ENCODE measurements at regions not wholly inside any gene's neighbourhood (a gene's known extent, or its start where the extent isn't known, plus 50 kb on each side); places are given as distances from the start of the nearest gene placed in this dataset.

DNA sequence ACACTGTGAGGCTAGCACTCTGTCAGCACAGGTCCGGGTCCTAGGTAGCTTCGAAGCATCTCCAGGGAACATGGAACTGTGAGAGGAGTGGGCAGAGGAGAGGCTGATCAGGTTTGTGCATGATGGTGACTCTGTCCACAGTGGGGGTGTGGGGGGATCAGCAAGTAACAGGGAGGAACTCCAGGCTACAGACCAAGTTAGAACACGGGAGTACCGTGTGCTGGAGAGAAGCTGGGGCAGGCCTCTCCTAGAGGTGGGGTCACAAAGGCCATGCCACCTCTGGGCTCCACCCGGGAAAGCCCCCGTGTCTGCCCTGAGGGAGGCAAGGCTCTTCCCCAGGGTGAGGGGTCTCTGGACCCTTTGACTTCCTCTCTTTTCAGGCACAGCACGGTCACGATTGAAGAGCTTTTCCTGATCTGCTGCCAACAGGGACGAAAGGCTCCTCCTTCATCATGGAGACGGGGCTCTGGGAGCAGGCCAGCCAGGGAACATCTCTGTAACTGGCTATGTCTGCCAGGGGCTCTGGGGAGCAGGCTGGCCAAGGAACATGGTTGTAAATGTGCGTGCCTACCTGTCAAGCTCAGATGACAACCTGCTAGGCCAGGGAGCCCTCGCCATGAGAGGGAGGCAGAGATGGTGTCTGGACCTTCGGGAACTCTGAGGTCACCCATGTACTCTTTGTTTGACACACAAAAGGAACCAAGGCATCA is 1476.1 kb downstream of the BRD1 start:
- no peak for DNase-seq

DNA sequence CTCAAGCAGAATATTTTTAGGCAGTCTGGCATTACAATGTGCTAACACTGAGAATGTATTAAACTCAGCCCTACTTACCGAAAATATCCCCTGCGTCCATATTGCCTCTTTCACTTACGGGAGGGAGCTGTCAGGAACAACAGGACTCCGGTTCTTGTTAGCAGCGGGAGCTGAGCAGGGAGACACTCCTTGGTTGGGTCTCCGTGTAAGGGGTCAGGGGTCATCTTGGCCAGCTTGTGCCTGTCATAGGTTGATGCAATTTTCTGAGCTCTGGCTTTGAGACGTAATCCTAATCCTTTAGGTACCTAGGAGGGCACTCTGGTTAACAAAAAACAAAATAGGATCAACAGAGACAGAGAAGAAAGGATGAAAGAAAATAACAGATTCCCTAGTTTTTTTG is 1477.2 kb downstream of the BRD1 start:
- no peak for DNase-seq

DNA sequence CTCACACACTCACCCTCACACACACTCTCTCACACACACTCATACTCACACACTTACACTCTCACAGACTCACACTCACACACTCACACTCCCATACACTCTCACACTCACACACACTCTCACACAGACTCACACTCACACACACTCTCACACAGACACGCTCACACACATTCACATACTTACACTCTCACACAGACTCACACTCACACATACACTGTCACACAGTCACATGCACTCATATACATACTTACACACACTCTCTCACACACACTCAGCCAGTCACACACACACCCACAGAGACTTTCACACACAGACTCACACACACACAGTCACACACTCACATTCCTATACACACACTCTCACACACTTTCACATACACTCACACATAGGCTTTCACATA is 1478.8 kb downstream of the BRD1 start:
- no peak for DNase-seq

DNA sequence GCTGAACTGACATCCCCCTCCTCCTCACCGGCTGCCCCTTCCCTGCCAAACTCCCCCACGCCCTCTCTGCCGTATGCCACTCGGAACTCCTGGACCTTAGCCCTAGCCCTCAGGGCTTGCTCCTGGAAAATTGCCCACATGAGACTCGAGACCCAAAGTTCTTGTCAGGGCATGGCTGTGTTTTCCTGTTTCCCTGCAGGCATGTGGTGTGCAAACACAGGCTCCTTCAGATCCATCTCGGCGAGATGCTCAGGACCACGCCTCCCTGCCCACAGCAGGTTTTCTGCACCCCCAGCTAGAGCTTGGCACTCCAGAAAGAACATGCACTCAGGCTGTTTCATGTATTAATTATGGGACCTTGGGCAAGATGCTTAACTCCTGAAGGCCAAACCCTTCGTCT is 1480.4 kb downstream of the BRD1 start:
- no peak for DNase-seq

DNA sequence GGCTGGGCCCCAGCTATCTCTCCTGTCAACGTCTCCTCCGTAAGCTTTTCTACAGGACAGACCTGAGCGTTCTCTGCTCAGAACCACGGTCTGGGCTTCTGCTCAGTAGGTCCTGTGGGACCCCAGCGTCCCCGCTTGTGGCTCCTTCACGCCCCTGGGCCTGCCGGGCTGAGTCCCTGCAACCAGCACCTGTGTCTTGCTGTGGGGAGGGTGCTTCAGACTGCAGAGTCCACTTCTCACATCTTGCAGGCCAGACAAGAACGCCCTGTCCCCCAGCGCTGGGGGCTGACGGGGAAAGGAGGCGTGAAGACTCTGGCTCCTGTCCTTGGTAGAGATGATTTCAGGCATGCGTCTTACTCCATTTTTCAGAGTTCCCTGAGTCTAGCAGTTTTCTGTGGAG is 1480.8 kb downstream of the BRD1 start:
- no peak for DNase-seq

DNA sequence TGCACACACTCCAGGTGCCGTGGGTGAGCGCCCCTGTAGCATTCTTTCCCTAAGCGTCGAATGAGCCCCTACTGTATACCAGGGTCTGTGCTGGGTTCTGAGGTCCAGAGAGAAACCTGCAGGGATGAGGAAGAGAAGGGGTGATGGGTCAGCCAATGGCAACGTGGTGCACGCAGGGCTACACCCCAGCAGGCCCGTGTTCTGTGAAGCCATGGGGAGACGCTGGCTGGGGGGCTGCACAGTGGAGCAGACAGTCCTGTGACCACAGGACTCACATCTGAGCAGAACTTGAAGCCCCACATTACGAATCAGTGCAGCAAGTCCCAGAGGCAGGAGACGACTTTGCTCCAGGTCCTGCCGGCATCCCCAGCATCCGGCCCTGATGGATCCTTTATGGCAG is 1481.4 kb downstream of the BRD1 start:
- no peak for DNase-seq

DNA sequence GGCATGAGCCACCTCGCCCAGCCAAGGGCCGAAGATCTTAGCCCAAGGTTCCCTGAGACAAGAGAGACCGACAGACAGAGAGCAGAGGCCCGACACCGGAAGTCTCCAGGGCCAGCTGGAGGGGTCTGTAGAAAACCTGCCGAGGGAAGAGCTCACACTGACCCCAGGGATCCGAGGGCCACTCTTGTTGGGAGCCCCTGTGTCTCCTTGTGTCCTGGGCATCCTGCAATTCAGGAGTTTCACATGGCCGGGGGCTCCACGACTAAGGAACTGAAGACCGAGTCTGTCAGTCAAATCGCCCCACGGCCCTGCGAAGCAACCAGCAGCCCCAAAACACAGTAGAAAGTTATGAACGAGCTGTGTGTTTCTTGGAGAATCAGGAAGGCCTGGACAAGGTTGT is 1482.0 kb downstream of the BRD1 start:
- DNase-seq = no peak

DNA sequence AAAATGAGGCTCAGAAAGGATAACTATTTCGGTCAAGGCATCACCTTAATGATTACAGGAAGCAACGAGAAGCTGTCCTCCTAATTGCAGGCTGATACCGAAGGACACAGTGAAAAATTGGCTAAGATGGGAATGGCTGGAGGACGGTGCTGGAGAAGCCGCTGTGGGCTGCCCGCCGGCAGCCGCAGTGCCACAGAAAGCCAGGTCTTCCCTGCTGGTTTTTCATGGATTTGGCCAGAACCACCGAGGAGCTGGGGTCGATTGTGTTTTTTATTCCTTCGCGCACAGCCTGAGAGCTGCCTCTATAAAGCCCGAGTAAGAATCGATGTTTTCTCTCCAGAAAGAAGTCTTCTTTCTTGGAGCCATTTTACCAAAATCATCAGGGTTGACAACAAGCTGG is 1484.2 kb downstream of the BRD1 start:
- no peak for DNase-seq

DNA sequence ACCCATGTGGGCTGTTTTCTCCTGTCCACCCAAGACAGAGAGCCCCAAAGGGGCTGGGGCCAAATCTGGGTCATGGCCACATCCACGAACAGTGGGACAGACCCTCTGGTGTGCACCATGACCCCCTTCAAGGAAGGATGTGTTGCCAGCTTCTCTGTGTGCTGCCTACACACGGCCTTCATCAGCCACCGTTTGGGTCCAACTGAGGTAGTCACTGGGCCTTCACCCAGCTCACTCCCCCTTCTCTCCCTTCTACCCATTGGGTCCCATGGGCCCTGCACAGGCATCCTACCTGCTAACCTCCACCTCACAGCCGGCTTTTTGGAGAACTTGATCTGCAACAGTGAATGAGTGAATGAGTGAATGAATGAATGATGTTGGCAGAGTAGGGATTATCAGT is 1484.9 kb downstream of the BRD1 start:
- no peak for DNase-seq

DNA sequence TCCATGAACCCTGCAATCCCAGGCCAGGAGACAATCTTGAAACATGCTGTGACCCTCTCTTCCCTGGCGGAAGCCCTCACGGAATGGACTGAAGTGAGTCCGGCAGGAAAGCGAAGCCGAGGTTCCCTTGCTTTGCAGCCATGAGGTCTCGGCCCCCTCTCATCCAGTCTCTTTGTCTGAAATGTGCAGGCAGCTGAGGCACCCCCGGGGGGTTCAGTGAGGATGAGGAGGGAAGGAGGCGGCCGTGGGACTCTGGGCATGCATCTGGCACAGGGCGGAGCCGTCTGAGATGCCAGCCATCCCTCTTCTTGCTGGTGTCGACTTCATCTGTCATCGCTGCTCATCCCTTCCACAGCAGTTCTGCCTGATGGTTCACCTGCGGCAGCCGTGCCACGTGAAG is 1485.7 kb downstream of the BRD1 start:
- DNase-seq = no peak

DNA sequence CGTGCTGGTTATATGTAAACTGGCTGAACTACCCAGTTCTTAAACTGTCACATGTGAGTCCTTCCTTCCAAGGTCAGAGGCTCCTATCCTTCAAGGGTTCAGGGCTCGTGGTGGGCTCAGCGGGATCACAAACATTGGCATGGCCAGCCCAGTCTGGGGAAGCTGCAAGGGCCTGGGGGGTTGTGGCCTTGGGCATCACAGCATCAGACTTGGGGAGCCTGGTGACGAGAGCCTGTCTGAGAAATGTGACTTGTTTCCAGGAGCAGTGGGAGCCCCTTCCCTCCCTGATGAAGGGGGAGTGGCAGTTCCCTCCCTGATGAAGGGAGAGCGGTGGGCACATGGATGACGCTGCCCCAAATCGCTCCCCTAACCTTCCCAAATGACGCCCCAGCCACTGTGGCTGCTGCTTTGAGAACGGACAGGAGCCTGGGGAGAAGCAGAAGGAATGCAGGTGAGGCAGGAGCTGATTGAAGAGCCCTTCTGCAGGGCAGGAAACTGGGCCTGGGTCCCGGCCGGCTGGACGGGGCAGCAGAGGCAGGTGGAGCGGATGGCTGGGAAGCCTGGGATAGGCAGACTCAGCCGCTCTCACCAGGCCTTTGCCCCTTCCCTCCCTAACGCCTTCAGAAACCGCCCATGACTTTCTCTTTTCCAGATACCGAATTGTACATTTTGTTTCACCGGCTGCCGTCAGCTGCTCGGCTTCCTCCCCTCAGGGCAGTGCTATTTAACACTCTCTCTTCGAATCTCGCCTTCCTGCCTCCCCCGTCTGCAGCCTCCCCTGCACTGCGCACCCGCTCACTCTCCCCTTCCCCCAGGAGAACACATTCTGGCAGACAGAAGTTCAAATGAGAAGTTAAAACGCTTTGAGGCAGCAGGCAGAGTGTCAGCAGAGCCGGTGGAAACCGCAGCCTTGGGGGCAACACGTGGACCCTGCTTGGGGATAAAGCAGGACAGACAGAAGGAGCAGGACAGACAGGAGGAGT is 1486.7 kb downstream of the BRD1 start:
- DNase-seq = no peak

DNA sequence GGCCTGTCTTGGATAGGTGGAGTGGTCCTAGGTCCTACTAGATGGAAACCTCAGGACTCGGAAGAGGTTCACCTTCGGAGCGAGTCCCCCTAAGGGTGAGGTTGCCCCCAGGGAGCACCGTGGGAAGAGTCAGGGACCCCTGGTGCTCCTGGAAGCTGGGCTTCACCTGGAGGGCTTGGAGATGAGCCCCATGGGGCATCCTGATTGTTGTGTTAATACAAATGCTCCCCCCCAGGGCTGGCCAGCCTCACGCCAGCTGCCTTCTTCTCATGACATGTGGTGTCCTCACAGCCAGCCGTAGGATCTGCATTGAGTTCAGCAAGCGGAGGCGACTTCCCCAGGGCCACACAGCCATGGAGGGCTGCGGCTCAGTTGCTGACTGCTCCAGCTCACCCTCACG is 1487.5 kb downstream of the BRD1 start:
- no peak for DNase-seq

DNA sequence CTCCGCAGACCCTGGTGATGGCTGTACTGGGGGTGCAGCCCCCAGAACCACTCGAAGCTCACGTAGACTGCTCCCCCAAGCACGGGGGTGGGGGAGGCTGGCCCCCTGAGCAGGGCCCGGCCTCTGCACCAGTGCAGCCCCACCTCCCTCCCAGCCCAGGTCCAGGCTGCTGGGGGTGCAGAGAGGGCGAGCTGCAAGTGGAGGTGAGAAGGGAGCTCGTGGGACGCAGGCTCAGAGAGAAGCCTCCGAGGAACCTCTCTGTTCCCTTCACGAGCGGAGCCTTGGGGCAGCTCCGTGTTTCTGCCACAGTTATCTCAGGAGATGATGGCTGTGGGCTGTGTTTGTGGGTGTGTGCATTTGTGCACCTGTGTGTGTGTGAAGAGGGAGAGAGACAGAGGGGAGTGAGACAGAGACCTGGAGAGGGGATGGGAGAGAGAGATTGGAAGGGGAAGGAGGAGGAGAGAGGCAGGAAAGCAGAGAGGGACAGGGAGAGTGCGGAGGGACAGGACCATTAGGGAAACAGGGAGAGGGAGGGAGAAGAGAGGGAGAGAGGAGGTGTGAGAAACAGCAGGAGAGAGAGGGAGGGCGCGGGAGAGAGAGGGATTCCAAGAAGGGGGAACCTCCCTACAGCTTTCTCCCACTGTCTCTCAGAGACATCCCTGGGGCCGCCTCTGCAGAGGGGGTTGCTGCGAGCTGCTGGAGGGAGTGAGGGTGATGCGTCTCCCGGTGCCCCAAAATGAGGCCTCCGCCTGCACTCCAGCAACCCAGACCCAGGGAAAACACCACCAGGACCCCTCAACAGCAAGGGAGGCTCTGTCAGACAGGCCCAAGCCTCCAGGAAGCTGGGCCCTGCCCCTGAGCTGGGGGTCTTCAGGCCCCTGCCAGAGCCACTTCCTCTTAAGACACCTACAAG is 1488.6 kb downstream of the BRD1 start:
- no peak for DNase-seq

DNA sequence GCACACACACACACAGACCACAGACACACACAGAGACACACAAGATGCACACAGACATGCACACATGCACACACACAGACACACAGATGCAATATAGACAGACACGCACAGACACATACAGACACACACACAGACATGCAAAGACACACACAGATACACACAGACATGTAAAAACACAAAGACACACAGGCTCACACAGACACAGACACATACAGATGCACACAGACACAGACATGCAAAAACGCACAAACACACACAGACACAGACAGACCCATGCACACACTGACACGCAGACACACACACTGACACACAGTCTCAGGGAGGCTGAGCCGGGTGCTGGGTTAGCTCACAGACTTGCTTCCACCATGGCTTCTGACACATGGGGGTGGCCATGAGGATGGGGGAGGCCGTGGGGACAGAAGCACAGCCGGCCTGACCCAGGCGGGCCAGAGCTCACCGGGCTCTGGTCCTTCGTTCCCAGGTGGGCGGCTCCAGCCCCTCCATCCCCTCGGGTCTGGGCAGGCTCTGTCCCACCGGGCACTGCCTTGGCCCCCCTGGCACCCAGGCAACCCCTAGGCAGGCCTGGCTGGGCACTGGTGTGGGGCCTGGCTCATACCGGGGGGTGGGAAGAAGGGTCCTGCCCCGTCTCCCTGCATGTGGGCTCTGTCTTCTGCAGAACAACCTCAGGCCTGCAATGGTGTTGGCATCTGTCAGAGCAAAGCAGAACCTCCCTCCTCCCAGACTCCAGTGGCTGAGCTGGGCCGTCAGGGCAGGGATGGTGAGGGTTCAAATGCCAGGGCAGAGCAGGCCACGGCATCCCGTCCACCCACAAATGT is 1489.5 kb downstream of the BRD1 start:
- DNase-seq = no peak

DNA sequence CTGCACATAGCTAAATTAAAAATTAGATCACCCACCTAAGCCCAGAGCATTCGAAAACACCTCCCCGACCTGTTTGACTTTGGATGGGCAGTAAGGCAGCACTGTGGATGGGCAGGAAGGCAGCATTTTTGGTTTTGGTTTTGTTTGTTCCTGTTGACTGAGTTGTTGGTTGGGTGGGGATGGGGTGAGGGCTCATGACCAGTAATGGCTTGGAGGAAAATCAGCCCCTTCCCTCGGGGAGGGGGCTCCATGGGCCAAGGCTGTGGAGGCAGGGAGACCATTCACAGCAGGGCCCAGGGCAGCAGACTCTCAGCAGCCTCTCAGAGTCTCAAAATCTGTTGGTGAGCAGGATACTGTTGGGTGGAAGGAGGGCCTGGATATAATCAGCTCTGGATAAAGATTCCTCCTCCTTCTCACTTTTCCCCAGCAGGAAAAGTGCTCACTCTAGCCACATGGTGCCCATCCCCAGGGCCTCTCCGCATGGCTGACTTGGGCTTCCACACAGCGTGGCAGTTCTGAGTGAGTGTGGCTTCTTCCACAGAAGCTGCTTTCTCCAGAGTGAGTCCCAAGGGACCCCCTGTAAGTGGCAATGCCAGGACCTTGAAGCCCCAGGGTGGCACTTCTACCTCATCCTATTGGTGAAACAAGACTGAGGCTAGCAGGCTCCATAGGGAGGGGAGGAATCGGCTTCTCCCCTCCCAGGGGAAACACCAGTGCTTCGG is 1491.2 kb downstream of the BRD1 start:
- no peak for DNase-seq

DNA sequence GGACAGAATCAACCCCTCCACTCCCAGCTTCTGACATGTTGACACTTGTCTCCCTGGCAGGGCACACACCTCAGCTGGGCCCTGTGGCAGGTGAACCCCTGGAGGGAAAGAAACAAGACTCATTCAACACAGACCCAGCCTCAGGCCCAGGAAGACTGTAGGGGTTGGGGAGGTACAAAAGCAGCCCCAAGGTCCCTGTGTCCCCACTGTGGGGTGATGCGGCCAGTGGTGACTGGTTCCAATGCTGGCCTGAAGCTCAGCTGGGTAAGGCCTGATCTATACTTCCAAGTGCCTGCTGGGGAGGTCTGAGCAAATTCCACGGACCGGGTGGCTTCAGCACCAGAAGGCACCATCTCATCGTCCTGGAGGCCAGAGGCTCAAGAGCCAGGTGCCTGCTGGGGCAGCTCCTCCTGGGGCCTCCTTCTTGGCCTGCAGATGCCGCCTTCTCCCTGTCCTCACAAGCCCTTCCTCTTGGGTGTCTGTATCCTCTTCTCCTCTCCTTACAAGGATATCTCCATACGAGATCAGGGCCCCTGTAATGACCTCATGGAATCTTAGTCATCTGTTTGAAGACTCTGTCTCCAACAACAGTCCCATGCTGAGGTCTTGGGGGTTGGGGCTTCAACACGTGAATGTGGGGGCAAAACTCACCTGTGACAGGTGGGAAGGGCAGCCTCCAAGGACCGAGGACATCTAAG is 1492.1 kb downstream of the BRD1 start:
- peak; percentile 18 for DNase-seq

DNA sequence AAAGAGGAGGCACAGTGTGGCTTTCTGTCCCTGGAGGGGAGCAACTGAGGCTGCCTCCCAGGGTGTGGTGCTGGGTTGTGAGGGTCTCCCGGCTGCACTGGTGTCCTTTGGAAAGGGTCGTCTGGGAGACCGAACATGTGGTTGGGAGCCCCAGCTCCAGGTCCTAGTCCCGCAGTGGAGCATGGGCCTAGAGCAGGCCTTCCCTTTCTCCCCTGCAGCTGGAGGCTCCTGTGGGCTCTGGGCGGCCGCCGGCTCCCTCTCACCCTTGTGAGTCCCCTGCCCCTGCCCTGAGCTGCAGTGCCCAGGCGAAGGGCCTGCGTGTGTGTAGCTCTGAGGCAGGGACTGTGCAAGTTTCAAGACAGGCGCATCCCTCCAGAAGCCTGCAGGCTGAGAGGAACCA is 1492.7 kb downstream of the BRD1 start:
- no peak for DNase-seq

DNA sequence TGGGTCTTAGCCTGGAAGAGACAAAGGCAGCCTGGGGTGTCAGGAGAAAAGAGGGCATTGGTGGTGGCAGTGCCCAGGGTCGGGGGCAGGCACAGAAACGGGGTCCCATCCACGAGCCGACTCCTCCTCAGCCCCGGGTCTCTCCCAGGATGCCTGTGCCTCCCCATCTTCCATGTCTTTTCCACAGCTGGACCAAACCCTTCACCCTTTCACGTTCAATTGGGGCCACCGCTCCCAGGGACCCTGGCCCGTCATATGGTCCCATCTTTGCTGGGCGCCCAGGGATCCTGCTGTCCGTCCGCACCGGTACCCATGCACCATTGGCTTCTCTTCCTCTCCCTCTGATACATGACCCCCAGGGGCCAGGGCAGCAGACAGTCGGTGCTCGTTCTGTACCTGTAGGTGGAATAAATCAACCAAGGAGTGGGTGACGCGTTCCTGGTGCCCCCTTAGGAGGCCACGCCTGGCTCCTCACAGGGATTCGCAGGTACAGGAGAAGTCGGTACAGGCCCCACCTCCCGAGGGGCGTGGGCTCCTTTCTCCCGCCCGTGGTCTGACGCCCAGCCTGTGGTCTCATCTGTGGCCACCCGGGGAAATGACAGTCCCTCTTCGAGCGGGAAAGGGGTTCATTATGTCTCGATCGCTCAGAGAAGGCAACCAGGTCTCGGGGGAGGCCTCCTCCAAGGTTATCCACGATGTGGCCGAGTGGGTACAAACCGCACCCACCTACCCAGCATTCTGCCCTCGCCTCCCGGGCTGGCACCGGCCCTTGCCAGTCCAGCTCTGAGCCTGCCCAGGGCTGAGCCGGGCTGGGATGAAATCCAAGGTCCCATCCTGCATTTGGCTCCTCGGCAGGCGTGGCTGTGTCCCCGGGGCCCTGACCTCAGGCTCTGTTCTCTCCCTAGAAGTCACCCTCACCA is 1493.6 kb downstream of the BRD1 start:
- no peak for DNase-seq

DNA sequence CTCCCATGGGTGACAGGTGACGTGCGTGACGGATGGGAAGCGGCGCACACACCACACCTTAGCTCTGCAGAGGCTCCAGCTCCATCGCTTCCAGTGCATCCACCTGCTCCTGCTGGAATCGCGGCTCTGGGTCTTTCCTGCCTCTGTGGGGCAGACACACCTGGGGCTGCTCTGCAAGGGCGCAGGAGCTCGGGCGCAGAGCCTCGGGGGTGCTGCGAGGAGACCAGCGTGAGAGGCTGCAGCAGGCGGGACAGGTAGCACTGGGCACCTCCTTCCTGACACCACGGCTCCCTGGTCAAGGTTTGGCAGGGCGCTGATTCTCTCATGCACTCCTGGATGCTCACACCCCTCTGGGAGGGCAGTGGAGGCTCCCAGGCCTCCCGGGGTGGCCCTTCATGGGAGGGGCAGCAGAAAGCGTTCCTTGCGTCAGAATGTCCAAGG is 1494.3 kb downstream of the BRD1 start:
- DNase-seq = no peak

Data from EL (cell line).